ENCODE measurements at regions not wholly inside any gene's neighbourhood (a gene's known extent, or its start where the extent isn't known, plus 50 kb on each side); places are given as distances from the start of the nearest gene placed in this dataset.

DNA sequence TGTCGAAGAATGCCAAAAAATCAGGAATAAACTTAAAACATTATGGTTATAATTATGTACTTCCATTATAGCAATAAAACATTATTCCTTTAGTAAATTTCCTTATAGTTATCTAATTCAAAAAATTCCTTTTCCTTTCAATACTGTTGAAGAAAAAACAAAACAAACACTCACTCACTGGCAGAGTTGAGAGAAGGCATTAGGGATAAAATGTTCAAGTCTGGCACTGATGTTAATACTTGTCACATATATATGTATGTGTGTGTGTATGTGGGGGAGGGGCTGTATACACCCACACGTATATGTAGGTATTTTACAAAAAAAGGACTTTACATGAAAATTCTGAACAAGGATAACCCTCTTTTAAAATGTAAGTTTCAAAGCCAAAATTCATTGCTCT lies 150.2 kb upstream of the MEOX2 start:
- no peak overlapping the region for H3K9ac ChIP-seq (ENCODE audit: low read depth, low read length, poor library complexity, severe bottlenecking)
- H3K79me2 ChIP-seq (ENCODE audit: insufficient read depth, low read length), result no peaks in the 10 kb centered on the region
- no peak for TF ChIP-seq CTCF (conservative IDR thresholded peaks at IDR 0.05; ENCODE audit: low read length)
- TF ChIP-seq EZH2phosphoT487 (IDR thresholded peaks at IDR 0.05; ENCODE audit: borderline replicate concordance), result no peak
- H3K4me1 ChIP-seq (ENCODE audit: insufficient read depth, low read length, poor library complexity, severe bottlenecking), result peaks cover 32% of the 10 kb centered on the region
- H3K36me3 ChIP-seq (ENCODE audit: insufficient read depth, low read length), result no peaks in the 10 kb centered on the region
- no peaks in the 10 kb centered on the region for H3K9me3 ChIP-seq (ENCODE audit: insufficient read depth, low read depth, low read length)
- no peaks in the 10 kb centered on the region for H3F3A ChIP-seq (ENCODE audit: low read depth)
- no peak overlapping the region for H3K4me2 ChIP-seq (ENCODE audit: low read depth, low read length, poor library complexity, severe bottlenecking)
- H3K4me3 ChIP-seq (ENCODE audit: low read length, poor library complexity, severe bottlenecking), result no peak overlapping the region
- H3K9me2 ChIP-seq (replicated peaks; ENCODE audit: low read depth, low read length), result no peaks in the 10 kb centered on the region
- no peaks in the 10 kb centered on the region for H3K27me3 ChIP-seq (ENCODE audit: insufficient read depth, low read length, poor library complexity, severe bottlenecking)
- H2AFZ ChIP-seq (ENCODE audit: low read length), result no peak overlapping the region
- no peaks in the 10 kb centered on the region for H4K20me1 ChIP-seq (ENCODE audit: insufficient read depth, low read length, poor library complexity, severe bottlenecking)

DNA sequence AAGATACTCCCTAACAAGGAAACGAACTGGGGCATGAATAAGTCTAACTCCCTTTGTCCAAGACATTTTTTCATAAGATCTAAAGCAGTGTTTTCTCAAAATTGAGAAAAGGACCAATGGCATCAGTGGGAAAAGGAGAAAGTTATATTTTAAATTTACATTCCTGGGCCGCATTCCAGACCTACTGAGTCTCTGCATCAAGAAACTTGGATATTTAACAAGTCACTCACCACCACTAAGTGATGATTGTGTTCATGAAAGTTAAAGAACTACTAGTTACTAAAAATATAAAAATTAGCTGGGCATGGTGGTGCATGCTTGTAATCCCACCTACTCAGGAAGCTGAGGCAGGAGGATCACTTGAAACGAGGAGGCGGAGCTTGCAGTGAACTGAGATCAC lies 149.6 kb upstream of the MEOX2 start:
- no peak overlapping the region for H3K9ac ChIP-seq (ENCODE audit: low read depth, low read length, poor library complexity, severe bottlenecking)
- H3K79me2 ChIP-seq (ENCODE audit: insufficient read depth, low read length), result no peaks in the 10 kb centered on the region
- H3K9me3 ChIP-seq (ENCODE audit: insufficient read depth, low read depth, low read length), result no peaks in the 10 kb centered on the region
- TF ChIP-seq EZH2phosphoT487 (IDR thresholded peaks at IDR 0.05; ENCODE audit: borderline replicate concordance) (no peak), CTCF (conservative IDR thresholded peaks at IDR 0.05; ENCODE audit: low read length) (no peak)
- no peaks in the 10 kb centered on the region for H3K36me3 ChIP-seq (ENCODE audit: insufficient read depth, low read length)
- no peak overlapping the region for H2AFZ ChIP-seq (ENCODE audit: low read length)
- no peaks in the 10 kb centered on the region for H3K9me2 ChIP-seq (replicated peaks; ENCODE audit: low read depth, low read length)
- H3K4me1 ChIP-seq (ENCODE audit: insufficient read depth, low read length, poor library complexity, severe bottlenecking), result peaks cover 32% of the 10 kb centered on the region
- H3K4me2 ChIP-seq (ENCODE audit: low read depth, low read length, poor library complexity, severe bottlenecking), result no peak overlapping the region
- H3F3A ChIP-seq (ENCODE audit: low read depth), result no peaks in the 10 kb centered on the region
- H4K20me1 ChIP-seq (ENCODE audit: insufficient read depth, low read length, poor library complexity, severe bottlenecking), result no peaks in the 10 kb centered on the region
- no peaks in the 10 kb centered on the region for H3K27me3 ChIP-seq (ENCODE audit: insufficient read depth, low read length, poor library complexity, severe bottlenecking)
- H3K4me3 ChIP-seq (ENCODE audit: low read length, poor library complexity, severe bottlenecking), result no peak overlapping the region

DNA sequence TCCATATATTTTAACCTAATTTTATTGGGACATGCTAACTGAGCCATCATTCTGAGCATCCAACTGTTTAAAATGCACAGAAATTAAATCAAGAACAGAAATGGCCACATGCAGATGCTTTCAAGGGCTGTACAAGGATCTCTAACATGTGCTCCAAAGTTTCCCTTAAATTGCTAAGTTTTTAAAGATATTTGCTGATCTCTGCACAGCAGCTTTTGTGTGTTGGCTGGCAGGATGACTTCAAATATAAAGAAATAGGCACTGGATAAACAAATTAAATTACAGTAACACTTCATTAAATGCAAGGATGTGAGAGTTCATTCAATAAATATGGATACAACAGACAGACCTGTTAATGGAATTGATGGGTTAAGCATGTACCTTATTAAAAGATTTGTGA lies 148.0 kb upstream of the MEOX2 start:
- no peaks in the 10 kb centered on the region for H3K9me2 ChIP-seq (replicated peaks; ENCODE audit: low read depth, low read length)
- peaks cover 19% of the 10 kb centered on the region for H3K4me1 ChIP-seq (ENCODE audit: insufficient read depth, low read length, poor library complexity, severe bottlenecking)
- no peaks in the 10 kb centered on the region for H4K20me1 ChIP-seq (ENCODE audit: insufficient read depth, low read length, poor library complexity, severe bottlenecking)
- TF ChIP-seq CTCF (conservative IDR thresholded peaks at IDR 0.05; ENCODE audit: low read length) (no peak), EZH2phosphoT487 (IDR thresholded peaks at IDR 0.05; ENCODE audit: borderline replicate concordance) (no peak)
- H3K4me2 ChIP-seq (ENCODE audit: low read depth, low read length, poor library complexity, severe bottlenecking), result no peak overlapping the region
- H3F3A ChIP-seq (ENCODE audit: low read depth), result no peaks in the 10 kb centered on the region
- no peaks in the 10 kb centered on the region for H3K27me3 ChIP-seq (ENCODE audit: insufficient read depth, low read length, poor library complexity, severe bottlenecking)
- H3K9ac ChIP-seq (ENCODE audit: low read depth, low read length, poor library complexity, severe bottlenecking), result no peak overlapping the region
- no peak overlapping the region for H3K4me3 ChIP-seq (ENCODE audit: low read length, poor library complexity, severe bottlenecking)
- no peak overlapping the region for H2AFZ ChIP-seq (ENCODE audit: low read length)
- no peaks in the 10 kb centered on the region for H3K36me3 ChIP-seq (ENCODE audit: insufficient read depth, low read length)
- H3K79me2 ChIP-seq (ENCODE audit: insufficient read depth, low read length), result no peaks in the 10 kb centered on the region
- H3K9me3 ChIP-seq (ENCODE audit: insufficient read depth, low read depth, low read length), result no peaks in the 10 kb centered on the region
